ENCODE measurements at regions not wholly inside any gene's neighbourhood (a gene's known extent, or its start where the extent isn't known, plus 50 kb on each side); places are given as distances from the start of the nearest gene placed in this dataset.

- no peak for TF ChIP-seq CTCF (IDR thresholded peaks at IDR 0.05)
- ATAC-seq = no peak
- intact Hi-C loops (cut with DNase I, micrococcal nuclease) = no loop called here
Observed at GRCh38 chr18:56289381-56289780, 349.0 kb downstream of the TXNL1 start.

DNA sequence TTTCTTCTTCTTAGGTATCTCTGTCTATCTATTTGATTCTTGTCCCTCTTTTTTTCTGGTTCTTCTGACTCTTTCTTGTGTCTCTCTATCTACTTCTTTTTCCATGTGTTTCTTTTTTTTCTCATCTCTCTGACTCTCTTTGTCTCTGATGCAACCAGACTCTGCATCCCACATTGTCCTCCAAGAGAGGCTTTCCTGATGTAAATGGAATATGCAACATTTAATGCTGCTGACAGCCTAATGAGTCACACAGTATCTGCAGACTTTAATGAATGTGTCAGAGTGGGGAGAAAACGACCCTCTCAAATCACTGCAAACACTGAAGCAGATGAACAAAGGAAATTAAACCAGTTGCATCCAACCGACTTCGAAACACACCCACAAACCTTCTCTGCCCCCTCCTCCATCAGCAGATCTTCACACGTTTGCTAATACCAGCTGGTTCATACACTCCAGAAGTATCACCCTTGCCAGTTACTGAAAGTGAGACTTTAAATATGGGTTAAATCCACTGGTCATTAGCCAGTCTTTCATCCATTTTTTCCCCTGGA, 351.5 kb downstream of the TXNL1 start:
- Histone ChIP-seq H3K4me1 (ENCODE audit: low read depth) (no peaks in the 10 kb centered on the region), H3K36me3 (ENCODE audit: low read depth) (no peaks in the 10 kb centered on the region), H3K4me3 (no peak overlapping the region), H3K9me3 (no peaks in the 10 kb centered on the region)
- no peak for DNase-seq
- intact Hi-C loops (cut with DNase I, micrococcal nuclease) = no loop called here
- no peak for ATAC-seq
- no peak for TF ChIP-seq CTCF (IDR thresholded peaks at IDR 0.05)

More at GRCh38 chr18:56289381-56289780, 349.0 kb downstream of the TXNL1 start:
- no peak for DNase-seq
- Histone ChIP-seq H3K9me3 (no peaks in the 10 kb centered on the region), H3K36me3 (ENCODE audit: low read depth) (no peaks in the 10 kb centered on the region), H3K4me3 (no peak overlapping the region), H3K4me1 (ENCODE audit: low read depth) (no peaks in the 10 kb centered on the region)

DNA sequence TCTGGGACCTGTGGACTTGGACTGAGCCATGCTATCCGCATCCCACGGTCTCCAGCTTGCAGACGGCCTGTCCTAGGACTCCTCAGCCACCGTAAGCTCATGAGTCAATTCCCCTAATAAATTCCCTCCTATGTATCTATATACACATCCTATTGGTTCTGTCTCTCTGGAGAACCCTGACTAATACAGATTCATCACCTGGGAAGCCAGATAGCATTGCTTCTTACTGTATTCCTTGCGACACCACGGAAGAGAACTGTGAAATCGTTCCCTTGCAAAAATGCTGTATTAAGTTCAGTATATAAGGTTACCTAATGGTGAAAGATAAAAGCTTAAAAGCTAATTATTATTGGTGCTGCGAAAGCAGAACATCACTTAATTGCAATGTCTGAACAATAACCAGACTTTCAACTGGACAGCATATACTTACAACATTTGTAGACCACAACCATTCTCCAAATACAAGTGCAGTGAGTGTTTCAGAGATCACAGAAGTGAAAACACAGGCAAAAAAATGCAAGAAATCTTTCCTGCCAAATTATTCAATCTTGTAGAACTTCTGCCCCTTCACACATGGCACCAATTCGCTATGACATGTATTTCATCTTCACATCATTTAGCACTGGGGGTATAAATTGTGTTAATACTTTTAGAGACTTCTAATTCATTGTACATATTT, 352.9 kb downstream of the TXNL1 start:
- Histone ChIP-seq H3K36me3 (ENCODE audit: low read depth) (no peaks in the 10 kb centered on the region), H3K9me3 (no peaks in the 10 kb centered on the region), H3K4me3 (no peak overlapping the region), H3K4me1 (ENCODE audit: low read depth) (no peaks in the 10 kb centered on the region)
- no peak for TF ChIP-seq CTCF (IDR thresholded peaks at IDR 0.05)
- DNase-seq (no peak), ATAC-seq (no peak)
- intact Hi-C loops (cut with DNase I, micrococcal nuclease) = no loop called here

DNA sequence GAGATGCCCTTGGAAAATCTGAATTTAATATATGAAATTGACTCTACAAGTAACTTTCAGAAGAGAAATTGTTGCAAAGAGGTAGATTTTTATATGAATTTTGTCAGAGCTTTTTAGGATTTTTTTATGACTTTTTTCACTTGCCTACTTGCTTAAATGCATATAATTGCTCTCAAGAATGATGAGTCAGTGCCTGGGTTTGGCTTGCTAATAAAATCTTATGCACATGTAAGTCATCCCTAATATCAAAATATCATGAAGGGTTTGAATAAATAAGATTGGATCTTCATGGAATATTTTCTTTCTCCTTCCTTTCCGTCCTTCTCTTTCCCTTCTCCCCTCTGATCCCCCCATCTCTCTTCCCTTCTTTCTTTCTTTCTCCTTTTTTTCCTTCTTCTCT, 354.1 kb downstream of the TXNL1 start:
- ATAC-seq = no peak
- Histone ChIP-seq H3K4me1 (ENCODE audit: low read depth) (no peaks in the 10 kb centered on the region), H3K4me3 (no peak overlapping the region), H3K36me3 (ENCODE audit: low read depth) (no peaks in the 10 kb centered on the region), H3K9me3 (no peaks in the 10 kb centered on the region)
- no peak for DNase-seq
- no peak for TF ChIP-seq CTCF (IDR thresholded peaks at IDR 0.05)
- intact Hi-C loops (cut with DNase I, micrococcal nuclease) = no loop called here

DNA sequence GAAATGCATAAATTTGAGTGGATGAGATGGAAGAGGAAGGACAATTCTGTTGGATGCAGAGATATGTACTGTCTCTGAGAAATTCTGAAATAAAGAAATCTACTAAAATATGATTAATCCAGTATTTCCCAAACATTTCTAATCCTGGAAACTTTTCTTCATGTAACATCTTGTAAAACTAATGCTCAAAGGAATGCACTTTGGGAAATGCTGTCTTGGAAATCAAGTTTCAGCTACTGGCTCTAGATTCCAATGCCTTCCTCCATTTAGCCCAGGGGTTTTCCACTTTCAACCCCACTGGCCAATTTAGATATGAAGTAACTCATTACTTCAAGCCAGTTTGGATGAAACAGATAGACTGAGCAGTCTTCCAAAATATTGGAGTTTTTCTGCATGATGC, 355.1 kb downstream of the TXNL1 start:
- Histone ChIP-seq H3K9me3 (no peaks in the 10 kb centered on the region), H3K36me3 (ENCODE audit: low read depth) (no peaks in the 10 kb centered on the region), H3K4me3 (no peak overlapping the region), H3K4me1 (ENCODE audit: low read depth) (no peaks in the 10 kb centered on the region)
- ATAC-seq = no peak
- DNase-seq = no peak
- intact Hi-C loops (cut with DNase I, micrococcal nuclease) = no loop called here
- no peak for TF ChIP-seq CTCF (IDR thresholded peaks at IDR 0.05)

All from mucosa of descending colon (tissue), 3 donors.